HepG2 (cell line): ENCODE measurements at regions not wholly inside any gene's neighbourhood (a gene's known extent, or its start where the extent isn't known, plus 50 kb on each side); places are given as distances from the start of the nearest gene placed in this dataset.
A peak's percentile ranks its signal among the peaks of the same experiment; 100 is the strongest.

Experiments
- ATF7 ChIP-seq, 2 experiments: fragments of 450-650 bp in 1 of 2; sonication (generic) in 1 of 2; formaldehyde crosslinking in 1 of 2; IDR thresholded peaks; 2 replicates each; pipeline versions ENCODE4 v1.4.0 to v1.6.1; 2016 to 2020; ENCODE audit warnings: antibody characterized with exemption in 1 of 2, mild to moderate bottlenecking in 1 of 2, missing genetic modification reagents in 1 of 2
- FLYWCH1 ChIP-seq: sonication (generic); formaldehyde crosslinking; IDR thresholded peaks from 2 replicates; pipeline ENCODE4 v1.8.1; 2023; ENCODE audit warnings: mild to moderate bottlenecking, missing genetic modification reagents
- IRF2 ChIP-seq: IDR thresholded peaks from 2 replicates; pipeline ENCODE4 v1.6.1; 2018; ENCODE audit warnings: missing genetic modification reagents, missing compliant biosample characterization
- ISL2 ChIP-seq: sonication (generic); formaldehyde crosslinking; IDR thresholded peaks from 2 replicates; pipeline ENCODE4 v1.5.0; 2020; ENCODE audit warnings: missing genetic modification reagents
- KLF6 ChIP-seq: IDR thresholded peaks from 2 replicates; pipeline ENCODE4 v1.8.0; 2016; ENCODE audit warnings: missing biosample characterization, missing genetic modification reagents
- MAFG ChIP-seq: sonication (generic); formaldehyde crosslinking; IDR thresholded peaks from 2 replicates; pipeline ENCODE4 v1.5.1; 2020; ENCODE audit warnings: mild to moderate bottlenecking, missing genetic modification reagents
- MED1 ChIP-seq: sonication (generic); formaldehyde crosslinking; IDR thresholded peaks from 2 replicates; pipeline ENCODE4 v1.4.0; 2020; ENCODE audit warnings: missing genetic modification reagents
- MEF2D ChIP-seq: sonication (generic); formaldehyde crosslinking; IDR thresholded peaks from 2 replicates; pipeline ENCODE4 v1.5.1; 2020; ENCODE audit warnings: mild to moderate bottlenecking, missing genetic modification reagents
- NCOA1 ChIP-seq: sonication (generic); formaldehyde crosslinking; IDR thresholded peaks from 2 replicates; pipeline ENCODE4 v1.9.0; 2021; ENCODE audit warnings: missing genetic modification reagents
- NFRKB ChIP-seq: fragments of 450-650 bp; IDR thresholded peaks from 2 replicates; pipeline ENCODE4 v1.6.1; 2017
- NFYC ChIP-seq: IDR thresholded peaks from 2 replicates; pipeline ENCODE4 v1.6.1; 2016; ENCODE audit warnings: missing genetic modification reagents, missing compliant biosample characterization
- NKX3-1 ChIP-seq: sonication (generic); formaldehyde crosslinking; IDR thresholded peaks from 2 replicates; pipeline ENCODE4 v1.5.0; 2020; ENCODE audit warnings: missing genetic modification reagents
- PHF20 ChIP-seq: sonication (generic); formaldehyde crosslinking; IDR thresholded peaks from 2 replicates; pipeline ENCODE4 v1.5.0; 2020; ENCODE audit warnings: mild to moderate bottlenecking, missing genetic modification reagents
- PHF21A ChIP-seq: sonication (generic); formaldehyde crosslinking; IDR thresholded peaks from 2 replicates; pipeline ENCODE4 v1.5.0; 2020; ENCODE audit warnings: mild to moderate bottlenecking, missing genetic modification reagents
- POLR2AphosphoS2 ChIP-seq: IDR thresholded peaks from 2 replicates; pipeline ENCODE4 v1.6.1; 2011; ENCODE audit warnings: low read depth, low read length, improper control_type of control experiment
- SATB2 ChIP-seq: sonication (generic); formaldehyde crosslinking; IDR thresholded peaks from 2 replicates; pipeline ENCODE4 v1.5.0; 2020; ENCODE audit warnings: missing genetic modification reagents
- SOX6 ChIP-seq, 2 experiments: fragments of 450-650 bp in 1 of 2; sonication (generic) in 1 of 2; formaldehyde crosslinking in 1 of 2; IDR thresholded peaks; 2 replicates each; pipeline versions ENCODE4 v1.4.0 to v1.6.1; 2017 to 2020; ENCODE audit warnings: antibody characterized with exemption in 1 of 2, mild to moderate bottlenecking in 1 of 2, missing genetic modification reagents in 1 of 2
- YEATS4 ChIP-seq: sonication (generic); formaldehyde crosslinking; IDR thresholded peaks from 2 replicates; pipeline ENCODE4 v1.4.0; 2020; ENCODE audit warnings: missing genetic modification reagents, borderline replicate concordance
- ZFYVE20 ChIP-seq: sonication (generic); formaldehyde crosslinking; IDR thresholded peaks from 2 replicates; pipeline ENCODE4 v1.8.0; 2023; ENCODE audit warnings: low read depth, mild to moderate bottlenecking, moderate library complexity, missing genetic modification reagents, borderline replicate concordance
- ZNF12 ChIP-seq: sonication (generic); formaldehyde crosslinking; IDR thresholded peaks from 2 replicates; pipeline ENCODE4 v1.5.0; 2020; ENCODE audit warnings: missing genetic modification reagents
- ZNF337 ChIP-seq: sonication (generic); formaldehyde crosslinking; IDR thresholded peaks from 2 replicates; pipeline ENCODE4 v1.5.1; 2020; ENCODE audit warnings: missing genetic modification reagents, low read depth, mild to moderate bottlenecking, borderline replicate concordance
- ZNF720 ChIP-seq: sonication (generic); formaldehyde crosslinking; IDR thresholded peaks from 2 replicates; pipeline ENCODE4 v1.4.0; 2020; ENCODE audit warnings: missing genetic modification reagents
- ZNF775 ChIP-seq: sonication (generic); formaldehyde crosslinking; IDR thresholded peaks from 2 replicates; pipeline ENCODE4 v1.4.0; 2020; ENCODE audit warnings: missing genetic modification reagents, mild to moderate bottlenecking, moderate library complexity, borderline replicate concordance
- ZSCAN22 ChIP-seq: sonication (generic); formaldehyde crosslinking; IDR thresholded peaks from 2 replicates; pipeline ENCODE4 v1.4.0; 2020; ENCODE audit warnings: mild to moderate bottlenecking, missing genetic modification reagents
- TF ChIP-seq, protein P1 (sequence below): sonication (generic); formaldehyde crosslinking; IDR thresholded peaks from 2 replicates; pipeline ENCODE4 v1.4.0; 2020; ENCODE audit warnings: mild to moderate bottlenecking, missing genetic modification reagents, borderline replicate concordance
- TF ChIP-seq, protein P2 (sequence below): sonication (generic); formaldehyde crosslinking; IDR thresholded peaks from 2 replicates; pipeline ENCODE4 v1.4.0; 2020; ENCODE audit warnings: mild to moderate bottlenecking, missing genetic modification reagents
- TF ChIP-seq, protein P3 (sequence below): sonication (generic); formaldehyde crosslinking; IDR thresholded peaks from 2 replicates; pipeline ENCODE4 v1.8.1; 2023; ENCODE audit warnings: mild to moderate bottlenecking, moderate library complexity, missing genetic modification reagents

DNA sequence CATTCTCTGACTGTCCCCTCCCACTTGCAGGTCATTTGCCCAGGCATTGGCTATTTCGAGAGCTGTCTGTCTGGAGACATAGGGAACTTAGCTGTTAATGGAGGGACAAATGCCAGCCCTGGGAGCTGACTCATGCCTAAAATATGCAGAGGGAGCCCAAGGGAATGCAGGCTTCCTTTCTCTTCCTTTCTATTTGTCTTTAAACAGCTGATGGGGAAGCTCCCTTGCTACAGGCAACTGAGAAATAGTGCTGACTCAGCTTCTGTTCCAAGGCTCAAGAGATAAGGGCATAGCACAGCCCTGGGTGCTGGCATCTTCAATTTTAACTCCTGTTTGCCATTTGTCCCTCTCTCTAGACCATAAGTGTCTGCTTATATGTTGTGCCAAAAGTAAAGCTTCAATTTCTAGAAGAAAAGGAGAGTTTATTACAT is 82.7 kb upstream of the C1GALT1 start (continued):
- TF ChIP-seq, protein P1, sequence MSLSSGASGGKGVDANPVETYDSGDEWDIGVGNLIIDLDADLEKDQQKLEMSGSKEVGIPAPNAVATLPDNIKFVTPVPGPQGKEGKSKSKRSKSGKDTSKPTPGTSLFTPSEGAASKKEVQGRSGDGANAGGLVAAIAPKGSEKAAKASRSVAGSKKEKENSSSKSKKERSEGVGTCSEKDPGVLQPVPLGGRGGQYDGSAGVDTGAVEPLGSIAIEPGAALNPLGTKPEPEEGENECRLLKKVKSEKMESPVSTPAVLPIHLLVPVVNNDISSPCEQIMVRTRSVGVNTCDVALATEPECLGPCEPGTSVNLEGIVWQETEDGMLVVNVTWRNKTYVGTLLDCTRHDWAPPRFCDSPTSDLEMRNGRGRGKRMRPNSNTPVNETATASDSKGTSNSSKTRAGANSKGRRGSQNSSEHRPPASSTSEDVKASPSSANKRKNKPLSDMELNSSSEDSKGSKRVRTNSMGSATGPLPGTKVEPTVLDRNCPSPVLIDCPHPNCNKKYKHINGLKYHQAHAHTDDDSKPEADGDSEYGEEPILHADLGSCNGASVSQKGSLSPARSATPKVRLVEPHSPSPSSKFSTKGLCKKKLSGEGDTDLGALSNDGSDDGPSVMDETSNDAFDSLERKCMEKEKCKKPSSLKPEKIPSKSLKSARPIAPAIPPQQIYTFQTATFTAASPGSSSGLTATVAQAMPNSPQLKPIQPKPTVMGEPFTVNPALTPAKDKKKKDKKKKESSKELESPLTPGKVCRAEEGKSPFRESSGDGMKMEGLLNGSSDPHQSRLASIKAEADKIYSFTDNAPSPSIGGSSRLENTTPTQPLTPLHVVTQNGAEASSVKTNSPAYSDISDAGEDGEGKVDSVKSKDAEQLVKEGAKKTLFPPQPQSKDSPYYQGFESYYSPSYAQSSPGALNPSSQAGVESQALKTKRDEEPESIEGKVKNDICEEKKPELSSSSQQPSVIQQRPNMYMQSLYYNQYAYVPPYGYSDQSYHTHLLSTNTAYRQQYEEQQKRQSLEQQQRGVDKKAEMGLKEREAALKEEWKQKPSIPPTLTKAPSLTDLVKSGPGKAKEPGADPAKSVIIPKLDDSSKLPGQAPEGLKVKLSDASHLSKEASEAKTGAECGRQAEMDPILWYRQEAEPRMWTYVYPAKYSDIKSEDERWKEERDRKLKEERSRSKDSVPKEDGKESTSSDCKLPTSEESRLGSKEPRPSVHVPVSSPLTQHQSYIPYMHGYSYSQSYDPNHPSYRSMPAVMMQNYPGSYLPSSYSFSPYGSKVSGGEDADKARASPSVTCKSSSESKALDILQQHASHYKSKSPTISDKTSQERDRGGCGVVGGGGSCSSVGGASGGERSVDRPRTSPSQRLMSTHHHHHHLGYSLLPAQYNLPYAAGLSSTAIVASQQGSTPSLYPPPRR (CRISPR knock-in tag), result no peak
- TF ChIP-seq ZFYVE20 (CRISPR knock-in tag), result no peak
- TF ChIP-seq NFRKB, result no peak
- no peak for TF ChIP-seq POLR2AphosphoS2
- TF ChIP-seq ZNF720 (CRISPR knock-in tag), result no peak
- TF ChIP-seq MED1 (CRISPR knock-in tag), result peak; percentile 30; the same call in 1 of the 2 replicates
- TF ChIP-seq PHF20 (CRISPR knock-in tag), result no peak
- TF ChIP-seq ATF7 (IDR thresholded peaks at IDR 0.05), result no peak
- peak; percentile 62; the same call in 1 of the 2 replicates for TF ChIP-seq ATF7 (CRISPR knock-in tag; IDR thresholded peaks at IDR 0.05)
- TF ChIP-seq ZSCAN22 (CRISPR knock-in tag), result no peak
- TF ChIP-seq KLF6, result no peak
- TF ChIP-seq MAFG (CRISPR knock-in tag), result peak; percentile 91
- TF ChIP-seq SOX6 (IDR thresholded peaks at IDR 0.05), result no peak
- TF ChIP-seq SOX6 (CRISPR knock-in tag; IDR thresholded peaks at IDR 0.05), result peak; percentile 62
- TF ChIP-seq PHF21A, result peak; percentile 39; the same call in 1 of the 2 replicates
- no peak for TF ChIP-seq ZNF337
- TF ChIP-seq ISL2, result 0 out of 2 replicates have a peak, but pooled peaks have one; percentile 36
- no peak for TF ChIP-seq YEATS4 (CRISPR knock-in tag)
- no peak for TF ChIP-seq MEF2D (CRISPR knock-in tag)
- no peak for TF ChIP-seq NCOA1 (CRISPR knock-in tag)
- TF ChIP-seq ZNF12 (CRISPR knock-in tag), result 0 out of 2 replicates have a peak, but pooled peaks have one; percentile 19
- TF ChIP-seq FLYWCH1 (CRISPR knock-in tag), result no peak
- TF ChIP-seq IRF2 (CRISPR knock-in tag), result 0 out of 2 replicates have a peak, but pooled peaks have one; percentile 18
- TF ChIP-seq, protein P2, sequence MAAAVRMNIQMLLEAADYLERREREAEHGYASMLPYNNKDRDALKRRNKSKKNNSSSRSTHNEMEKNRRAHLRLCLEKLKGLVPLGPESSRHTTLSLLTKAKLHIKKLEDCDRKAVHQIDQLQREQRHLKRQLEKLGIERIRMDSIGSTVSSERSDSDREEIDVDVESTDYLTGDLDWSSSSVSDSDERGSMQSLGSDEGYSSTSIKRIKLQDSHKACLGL, result no peak
- 0 out of 2 replicates have a peak, but pooled peaks have one; percentile 38 for TF ChIP-seq NKX3-1 (CRISPR knock-in tag)
- TF ChIP-seq, protein P3, sequence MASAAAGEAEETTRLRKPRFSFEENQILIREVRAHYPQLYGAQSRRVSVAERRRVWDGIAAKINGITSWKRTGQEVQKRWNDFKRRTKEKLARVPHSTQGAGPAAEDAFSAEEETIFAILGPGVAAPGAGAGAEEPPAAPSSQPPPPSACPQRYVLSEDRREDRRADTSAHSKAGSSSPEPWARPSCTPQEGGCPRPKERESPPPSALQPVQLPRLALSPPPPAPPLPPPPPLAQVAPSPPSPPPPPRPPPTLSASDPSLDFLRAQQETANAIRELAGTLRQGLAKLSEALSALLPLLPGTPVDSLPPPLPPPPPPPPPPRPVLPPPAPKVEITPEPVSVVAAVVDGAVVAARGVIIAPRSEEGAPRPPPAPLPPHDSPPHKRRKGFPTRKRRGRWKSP (CRISPR knock-in tag), result no peak
- TF ChIP-seq NFYC (CRISPR knock-in tag), result 0 out of 2 replicates have a peak, but pooled peaks have one; percentile 29
- no peak for TF ChIP-seq SATB2 (CRISPR knock-in tag)
- TF ChIP-seq ZNF775 (CRISPR knock-in tag), result no peak; the same call in 1 of the 2 replicates
